Esophagus muscularis mucosa (tissue), 3 donors: ENCODE measurements at regions not wholly inside any gene's neighbourhood (a gene's known extent, or its start where the extent isn't known, plus 50 kb on each side); places are given as distances from the start of the nearest gene placed in this dataset.

Source experiments
- CTCF ChIP-seq, 3 experiments: fragments of 200-600 bp in 2 of 3; fragments of 450-650 bp in 1 of 3; sonication (generic) in 2 of 3; IDR thresholded peaks; one replicate each; pipeline ENCODE4 v1.5.1; 2017 to 2019; ENCODE audit warnings: antibody characterized with exemption in 3 of 3, mild to moderate bottlenecking in 2 of 3, moderate library complexity in 1 of 3
- POLR2A ChIP-seq: fragments of 450-650 bp; IDR thresholded peaks from one replicate; pipeline ENCODE4 v1.6.1; 2017; ENCODE audit warnings: antibody characterized with exemption, moderate library complexity, mild to moderate bottlenecking, low read depth

GRCh38 chr7:79980376-79980775 is 154.3 kb upstream of the GNAI1 start:
- no peak for TF ChIP-seq POLR2A
- no peak for TF ChIP-seq CTCF (IDR thresholded peaks at IDR 0.05)
